HG02610 (cell line): ENCODE measurements at regions not wholly inside any gene's neighbourhood (a gene's known extent, or its start where the extent isn't known, plus 50 kb on each side); places are given as distances from the start of the nearest gene placed in this dataset.

Experiments used
- ATAC-seq: cut with Tn5 transposase; IDR thresholded peaks from one replicate; pipeline ENCODE4 v1.9.1; 2021; ENCODE audit warnings: mild to moderate bottlenecking, moderate library complexity; ENCODE audit not compliant: unreplicated experiment

GRCh38 chr13:78997902-78998629 is 339.1 kb upstream of the OBI1 start:
- ATAC-seq = no peak

GRCh38 chr13:78993792-78994191 is 334.8 kb upstream of the OBI1 start:
- ATAC-seq = no peak

GRCh38 chr13:78981913-78982312 is 323.0 kb upstream of the OBI1 start:
- ATAC-seq = no peak

GRCh38 chr13:78979349-78979748 is 320.4 kb upstream of the OBI1 start:
- no peak for ATAC-seq

- peak; percentile 93 for ATAC-seq
Measured at GRCh38 chr13:78978381-78978998, 319.5 kb upstream of the OBI1 start.

GRCh38 chr13:78977311-78977710 is 318.4 kb upstream of the OBI1 start:
- ATAC-seq = no peak

- no peak for ATAC-seq
Measured at GRCh38 chr13:78976696-78977095, 317.7 kb upstream of the OBI1 start.

- ATAC-seq = no peak
Measured at GRCh38 chr13:78972561-78972960, 313.6 kb upstream of the OBI1 start.

- no peak for ATAC-seq
Measured at GRCh38 chr13:78971355-78972025, 312.5 kb upstream of the OBI1 start.

- no peak for ATAC-seq
Measured at GRCh38 chr13:78960881-78961280, 301.9 kb upstream of the OBI1 start.

GRCh38 chr13:78958006-78958405 is 299.1 kb upstream of the OBI1 start:
- ATAC-seq = no peak

- no peak for ATAC-seq
Measured at GRCh38 chr13:78940455-78941130, 281.6 kb upstream of the OBI1 start.

GRCh38 chr13:78934336-78934735 is 275.4 kb upstream of the OBI1 start:
- no peak for ATAC-seq

GRCh38 chr13:78915015-78915414 is 256.1 kb upstream of the OBI1 start:
- no peak for ATAC-seq

GRCh38 chr13:78913656-78914055 is 254.7 kb upstream of the OBI1 start:
- no peak for ATAC-seq

GRCh38 chr13:78910147-78910546 is 251.2 kb upstream of the OBI1 start:
- ATAC-seq = no peak

GRCh38 chr13:78909276-78909675 is 250.3 kb upstream of the OBI1 start:
- no peak for ATAC-seq

- no peak for ATAC-seq
Measured at GRCh38 chr13:78907006-78907405, 248.1 kb upstream of the OBI1 start.

- no peak for ATAC-seq
Measured at GRCh38 chr13:78897200-78897599, 238.2 kb upstream of the OBI1 start.

- ATAC-seq = no peak
Measured at GRCh38 chr13:78884571-78884970, 225.6 kb upstream of the OBI1 start.

GRCh38 chr13:78881751-78882150 is 222.8 kb upstream of the OBI1 start:
- ATAC-seq = no peak

GRCh38 chr13:78881054-78881453 is 222.1 kb upstream of the OBI1 start:
- no peak for ATAC-seq
